ENCODE measurements at regions not wholly inside any gene's neighbourhood (a gene's known extent, or its start where the extent isn't known, plus 50 kb on each side); places are given as distances from the start of the nearest gene placed in this dataset.
"Not testable (repeated sequence)": the region's sequence is repeated elsewhere in the genome, so short reads cannot be mapped to it uniquely, and the experiment has no call there.

DNA sequence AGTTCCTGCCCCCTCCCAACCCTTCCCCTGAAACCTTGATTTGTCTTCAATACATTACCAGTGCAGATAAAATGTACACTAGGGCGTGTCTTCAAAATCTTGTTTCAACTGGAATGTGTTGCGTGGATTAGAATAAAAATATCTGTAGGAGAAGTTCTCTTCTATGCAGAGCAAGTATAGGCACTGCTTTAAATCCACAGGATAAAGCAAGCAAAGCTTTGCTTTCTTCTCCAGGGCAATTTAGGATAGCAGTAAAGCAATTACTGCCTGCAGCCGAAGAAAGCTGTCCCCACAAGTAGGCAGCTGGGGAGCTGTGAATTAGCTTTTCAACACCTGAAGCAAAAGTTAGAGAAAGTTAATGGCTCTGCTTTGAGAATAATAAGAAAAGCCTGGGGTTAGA lies 329.7 kb upstream of the KCNMB2 start:
- no peak for TF ChIP-seq PAX5 (IDR thresholded peaks at IDR 0.05; ENCODE audit: insufficient read depth, low read length, severe bottlenecking)
- DNase-seq (ENCODE audit: insufficient read length, low spot score) (no peak), FAIRE-seq (no peak)

DNA sequence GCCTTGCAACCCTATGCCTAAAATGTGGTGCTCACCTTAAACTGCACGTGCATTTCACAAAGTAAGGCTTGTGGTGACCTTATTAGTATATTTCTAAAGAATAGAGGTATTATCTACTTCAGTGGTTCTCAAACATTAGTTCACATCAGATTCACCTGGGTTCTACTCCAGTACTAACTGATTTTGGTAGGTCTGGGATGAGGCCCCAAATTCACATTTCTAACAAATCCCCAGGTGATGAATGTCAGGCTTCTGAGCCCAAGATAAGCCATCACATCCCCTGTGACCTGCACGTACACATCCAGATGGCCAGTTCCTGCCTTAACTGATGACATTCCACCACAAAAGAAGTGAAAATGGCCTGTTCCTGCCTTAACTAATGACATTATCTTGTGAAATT lies 329.1 kb upstream of the KCNMB2 start:
- not testable (repeated sequence) for FAIRE-seq; DNase-seq (ENCODE audit: insufficient read length, low spot score)

- DNase-seq (ENCODE audit: insufficient read length, low spot score); FAIRE-seq: not testable (repeated sequence)
Observed at GRCh38 chr3:178207627-178208026, 328.6 kb upstream of the KCNMB2 start.

DNA sequence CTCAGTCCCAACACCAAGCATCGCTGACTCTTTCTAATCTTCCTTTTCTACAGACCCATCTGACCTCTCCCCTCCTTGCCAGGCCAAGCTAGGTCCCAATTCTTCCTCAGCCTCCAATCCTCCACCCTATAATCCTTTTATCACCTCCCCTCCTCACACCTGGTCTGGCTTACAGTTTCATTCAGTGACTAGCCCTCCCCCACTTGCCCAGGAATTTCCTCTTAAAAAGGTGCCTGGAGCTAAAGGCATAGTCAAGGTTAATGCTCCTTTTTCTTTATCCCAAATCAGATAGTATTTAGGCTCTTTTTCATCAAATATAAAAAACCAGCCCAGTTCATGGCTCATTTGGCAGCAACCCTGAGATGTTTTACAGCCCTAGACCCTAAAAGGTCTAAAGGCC lies 327.1 kb upstream of the KCNMB2 start:
- not testable (repeated sequence) for FAIRE-seq; DNase-seq (ENCODE audit: insufficient read length, low spot score)

- not testable (repeated sequence) for DNase-seq (ENCODE audit: insufficient read length, low spot score); FAIRE-seq
Observed at GRCh38 chr3:178209618-178210017, 326.6 kb upstream of the KCNMB2 start.

DNA sequence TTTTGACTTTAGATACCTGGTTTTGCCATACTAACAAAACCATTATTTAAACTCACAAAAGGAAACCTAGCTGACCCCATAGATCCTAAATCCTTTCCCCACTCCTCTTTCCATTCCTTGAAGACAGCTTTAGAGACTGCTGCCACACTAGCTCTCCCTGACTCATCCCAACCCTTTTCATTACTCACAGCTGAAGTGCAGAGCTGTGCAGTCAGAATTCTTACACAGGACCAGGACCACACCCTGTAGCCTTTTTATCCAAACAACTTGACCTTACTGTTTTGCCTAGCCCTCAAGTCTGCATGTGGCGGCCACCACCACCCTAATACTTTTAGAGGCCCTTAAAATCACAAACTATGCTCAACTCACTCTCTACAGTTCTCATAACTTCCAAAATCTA lies 325.1 kb upstream of the KCNMB2 start:
- DNase-seq (ENCODE audit: insufficient read length, low spot score); FAIRE-seq: not testable (repeated sequence)

GRCh38 chr3:178217479-178217878 lies 318.8 kb upstream of the KCNMB2 start:
- DNase-seq (ENCODE audit: insufficient read length, low spot score) (no peak), FAIRE-seq (no peak)
- TF ChIP-seq POU2F2 (IDR thresholded peaks at IDR 0.05; ENCODE audit: low read depth, low read length) (no peak), POLR2AphosphoS5 (IDR thresholded peaks at IDR 0.05; ENCODE audit: low read depth, low read length) (no peak), TAF1 (IDR thresholded peaks at IDR 0.05; ENCODE audit: low read depth, low read length) (no peak), PAX5 (IDR thresholded peaks at IDR 0.05; ENCODE audit: insufficient read depth, low read length, severe bottlenecking) (no peak), POLR2A (IDR thresholded peaks at IDR 0.05; ENCODE audit: low read depth, low read length) (no peak), SPI1 (IDR thresholded peaks at IDR 0.05; ENCODE audit: low read depth, low read length) (no peak)

GRCh38 chr3:178218231-178218630 lies 318.0 kb upstream of the KCNMB2 start:
- TF ChIP-seq POU2F2 (IDR thresholded peaks at IDR 0.05; ENCODE audit: low read depth, low read length): no peak
- no peak for TF ChIP-seq PAX5 (IDR thresholded peaks at IDR 0.05; ENCODE audit: insufficient read depth, low read length, severe bottlenecking)
- TF ChIP-seq TAF1 (IDR thresholded peaks at IDR 0.05; ENCODE audit: low read depth, low read length): no peak
- no peak for TF ChIP-seq SPI1 (IDR thresholded peaks at IDR 0.05; ENCODE audit: low read depth, low read length)
- TF ChIP-seq POLR2A (IDR thresholded peaks at IDR 0.05; ENCODE audit: low read depth, low read length): no peak
- TF ChIP-seq POLR2AphosphoS5 (IDR thresholded peaks at IDR 0.05; ENCODE audit: low read depth, low read length): no peak
- FAIRE-seq (no peak), DNase-seq (ENCODE audit: insufficient read length, low spot score) (no peak)

GRCh38 chr3:178219661-178220060 lies 316.6 kb upstream of the KCNMB2 start:
- not testable (repeated sequence) for DNase-seq (ENCODE audit: insufficient read length, low spot score); FAIRE-seq

DNA sequence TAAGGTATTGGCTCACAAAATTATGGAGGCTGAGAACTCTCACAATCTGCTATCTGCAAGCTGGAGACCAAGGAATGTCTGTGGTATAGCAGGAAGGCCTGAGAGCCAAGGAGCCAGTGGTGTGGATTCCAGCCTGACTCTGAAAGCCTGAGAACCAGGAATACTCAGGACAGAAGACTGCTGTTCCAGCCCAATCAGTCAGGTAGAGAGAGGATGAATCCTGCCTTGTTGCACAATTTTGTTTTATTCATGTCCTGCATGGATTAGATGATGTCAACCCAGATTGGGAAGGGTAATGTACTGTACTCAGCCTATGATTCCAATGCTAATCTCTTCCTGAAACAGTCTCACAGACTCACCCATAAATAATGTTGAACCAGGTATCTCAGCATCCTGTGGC lies 312.4 kb upstream of the KCNMB2 start:
- FAIRE-seq (no peak), DNase-seq (ENCODE audit: insufficient read length, low spot score) (no peak)
- TF ChIP-seq POLR2A (IDR thresholded peaks at IDR 0.05; ENCODE audit: low read depth, low read length): no peak
- no peak for TF ChIP-seq SPI1 (IDR thresholded peaks at IDR 0.05; ENCODE audit: low read depth, low read length)
- TF ChIP-seq POLR2AphosphoS5 (IDR thresholded peaks at IDR 0.05; ENCODE audit: low read depth, low read length): no peak
- TF ChIP-seq POU2F2 (IDR thresholded peaks at IDR 0.05; ENCODE audit: low read depth, low read length): no peak
- no peak for TF ChIP-seq TAF1 (IDR thresholded peaks at IDR 0.05; ENCODE audit: low read depth, low read length)
- TF ChIP-seq PAX5 (IDR thresholded peaks at IDR 0.05; ENCODE audit: insufficient read depth, low read length, severe bottlenecking): no peak

- TF ChIP-seq TAF1 (IDR thresholded peaks at IDR 0.05; ENCODE audit: low read depth, low read length) (no peak), SPI1 (IDR thresholded peaks at IDR 0.05; ENCODE audit: low read depth, low read length) (no peak), POLR2AphosphoS5 (IDR thresholded peaks at IDR 0.05; ENCODE audit: low read depth, low read length) (no peak), PAX5 (IDR thresholded peaks at IDR 0.05; ENCODE audit: insufficient read depth, low read length, severe bottlenecking) (no peak), POLR2A (IDR thresholded peaks at IDR 0.05; ENCODE audit: low read depth, low read length) (no peak), POU2F2 (IDR thresholded peaks at IDR 0.05; ENCODE audit: low read depth, low read length) (no peak)
- no peak for FAIRE-seq
- DNase-seq (ENCODE audit: insufficient read length, low spot score): no peak
Observed at GRCh38 chr3:178226094-178226493, 310.1 kb upstream of the KCNMB2 start.

- FAIRE-seq (no peak), DNase-seq (ENCODE audit: insufficient read length, low spot score) (no peak)
- no peak for TF ChIP-seq PAX5 (IDR thresholded peaks at IDR 0.05; ENCODE audit: insufficient read depth, low read length, severe bottlenecking)
- no peak for TF ChIP-seq POLR2A (IDR thresholded peaks at IDR 0.05; ENCODE audit: low read depth, low read length)
- TF ChIP-seq POLR2AphosphoS5 (IDR thresholded peaks at IDR 0.05; ENCODE audit: low read depth, low read length): no peak
- TF ChIP-seq POU2F2 (IDR thresholded peaks at IDR 0.05; ENCODE audit: low read depth, low read length): no peak
- no peak for TF ChIP-seq SPI1 (IDR thresholded peaks at IDR 0.05; ENCODE audit: low read depth, low read length)
- TF ChIP-seq TAF1 (IDR thresholded peaks at IDR 0.05; ENCODE audit: low read depth, low read length): no peak
Observed at GRCh38 chr3:178231645-178232044, 304.6 kb upstream of the KCNMB2 start.

Measured in GM12891 (cell line).